ELF-1 (cell line): ENCODE measurements at regions not wholly inside any gene's neighbourhood (a gene's known extent, or its start where the extent isn't known, plus 50 kb on each side); places are given as distances from the start of the nearest gene placed in this dataset.

ENCODE experiments used
- DNase-seq: peaks from one replicate; pipeline ENCODE4 v3.0.0-alpha.2; 2016; ENCODE audit warnings: low read depth, low spot score

GRCh38 chr12:13687633-13688032 lies 293.8 kb downstream of the GRIN2B start:
- no peak for DNase-seq

- no peak for DNase-seq
Measured at GRCh38 chr12:13686260-13686659, 295.1 kb downstream of the GRIN2B start.

- no peak for DNase-seq
Measured at GRCh38 chr12:13680916-13681315, 300.5 kb downstream of the GRIN2B start.

GRCh38 chr12:13676880-13677279 lies 304.5 kb downstream of the GRIN2B start:
- DNase-seq = no peak

GRCh38 chr12:13670285-13670866 lies 311.0 kb downstream of the GRIN2B start:
- DNase-seq = no peak

- DNase-seq = no peak
Measured at GRCh38 chr12:13668880-13669279, 312.5 kb downstream of the GRIN2B start.

- DNase-seq = no peak
Measured at GRCh38 chr12:13666806-13667205, 314.6 kb downstream of the GRIN2B start.

- peak; percentile 51 for DNase-seq
Measured at GRCh38 chr12:13661005-13661887, 320.2 kb downstream of the GRIN2B start.

- no peak for DNase-seq
Measured at GRCh38 chr12:13654456-13654855, 326.9 kb downstream of the GRIN2B start.

- DNase-seq = no peak
Measured at GRCh38 chr12:13652105-13652504, 329.3 kb downstream of the GRIN2B start.

- DNase-seq = no peak
Measured at GRCh38 chr12:13635709-13636108, 345.7 kb downstream of the GRIN2B start.

GRCh38 chr12:13631873-13632272 lies 349.5 kb downstream of the GRIN2B start:
- no peak for DNase-seq

- no peak for DNase-seq
Measured at GRCh38 chr12:13630354-13630753, 351.0 kb downstream of the GRIN2B start.

GRCh38 chr12:13628067-13628466 lies 353.3 kb downstream of the GRIN2B start:
- peak; percentile 2 for DNase-seq

- peak; percentile 50 for DNase-seq
Measured at GRCh38 chr12:13627536-13627935, 353.9 kb downstream of the GRIN2B start.

GRCh38 chr12:13613297-13613696 lies 368.1 kb downstream of the GRIN2B start:
- no peak for DNase-seq

- no peak for DNase-seq
Measured at GRCh38 chr12:13609894-13610679, 371.3 kb downstream of the GRIN2B start.

GRCh38 chr12:13606290-13606689 lies 375.1 kb downstream of the GRIN2B start:
- peak; percentile 20 for DNase-seq

- DNase-seq = no peak
Measured at GRCh38 chr12:13603953-13604352, 377.4 kb downstream of the GRIN2B start.

- DNase-seq = no peak
Measured at GRCh38 chr12:13602172-13602571, 379.2 kb downstream of the GRIN2B start.

- peak; percentile 7 for DNase-seq
Measured at GRCh38 chr12:13599176-13599575, 382.2 kb downstream of the GRIN2B start.

- no peak for DNase-seq
Measured at GRCh38 chr12:13597837-13598236, 383.6 kb downstream of the GRIN2B start.
